Activated naive CD8-positive, alpha-beta T cell treated with anti-CD3 and anti-CD28 coated beads, Interleukin-2, amount 10 ng/mL, durations not matched to agents 7 days and 5 days (primary cell): ENCODE measurements at regions not wholly inside any gene's neighbourhood (a gene's known extent, or its start where the extent isn't known, plus 50 kb on each side); places are given as distances from the start of the nearest gene placed in this dataset.

ENCODE experiments used
- ATAC-seq: fragments of 150-1000 bp; cut with Tn5 transposase; one replicate; pipeline ENCODE4 v1.10.0; 2021; ENCODE audit warnings: low read depth, moderate library complexity
- POLR2A ChIA-PET: fragments of 350-600 bp; sonication (Branson Sonifier 250); formaldehyde crosslinking; loops from one replicate; lab custom pipeline; 2021; ENCODE audit warnings: antibody characterized with exemption; lab: Charles Lee
- DNase-seq: peaks from one replicate; pipeline ENCODE4 v3.0.0; 2021
- H3K27ac Mint-ChIP-seq: one replicate; pipeline ENCODE4 v1.8.0; 2022; ENCODE audit warnings: mild to moderate bottlenecking, mixed read lengths
- H3K27me3 Mint-ChIP-seq: one replicate; pipeline ENCODE4 v1.8.0; 2022; ENCODE audit warnings: mild to moderate bottlenecking, moderate library complexity, mixed read lengths
- H3K36me3 Mint-ChIP-seq: one replicate; pipeline ENCODE4 v1.8.0; 2021; ENCODE audit warnings: mild to moderate bottlenecking, mixed read lengths
- H3K4me1 Mint-ChIP-seq: one replicate; pipeline ENCODE4 v1.8.0; 2021; ENCODE audit warnings: mixed read lengths
- H3K4me3 Mint-ChIP-seq: one replicate; pipeline ENCODE4 v1.8.0; 2022; ENCODE audit warnings: mild to moderate bottlenecking, moderate library complexity, mixed read lengths
- H3K9me3 Mint-ChIP-seq: one replicate; pipeline ENCODE4 v1.8.0; 2021; ENCODE audit warnings: mixed read lengths

DNA sequence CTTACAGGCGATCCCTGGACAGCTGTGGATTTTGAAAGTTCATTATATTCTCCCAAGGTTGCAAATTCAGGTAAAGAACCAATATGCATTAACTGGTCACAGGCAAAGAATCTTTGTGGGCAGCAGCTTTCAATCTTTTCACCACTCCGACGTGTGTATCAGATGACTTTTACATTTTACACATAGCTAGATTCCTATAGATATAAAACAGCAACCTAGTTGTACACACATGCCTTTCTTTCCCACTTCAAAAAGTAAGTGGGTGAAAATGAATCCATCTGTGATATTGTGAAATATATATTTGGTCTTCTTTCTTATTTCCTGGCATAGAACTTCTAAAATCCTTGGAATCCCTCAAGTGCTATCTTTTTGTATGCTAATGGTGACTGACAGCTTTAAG, 72.5 kb downstream of the SCG2 start:
- peaks cover 2% of the 10 kb centered on the region for H3K27me3 Mint-ChIP-seq
- no peak for DNase-seq
- no peak overlapping the region for H3K27ac Mint-ChIP-seq
- H3K4me1 Mint-ChIP-seq = no peaks in the 10 kb centered on the region
- POLR2A ChIA-PET = no interaction called here
- no peaks in the 10 kb centered on the region for H3K36me3 Mint-ChIP-seq
- no peak overlapping the region for H3K4me3 Mint-ChIP-seq
- no peak for ATAC-seq
- H3K9me3 Mint-ChIP-seq = peaks cover 3% of the 10 kb centered on the region

DNA sequence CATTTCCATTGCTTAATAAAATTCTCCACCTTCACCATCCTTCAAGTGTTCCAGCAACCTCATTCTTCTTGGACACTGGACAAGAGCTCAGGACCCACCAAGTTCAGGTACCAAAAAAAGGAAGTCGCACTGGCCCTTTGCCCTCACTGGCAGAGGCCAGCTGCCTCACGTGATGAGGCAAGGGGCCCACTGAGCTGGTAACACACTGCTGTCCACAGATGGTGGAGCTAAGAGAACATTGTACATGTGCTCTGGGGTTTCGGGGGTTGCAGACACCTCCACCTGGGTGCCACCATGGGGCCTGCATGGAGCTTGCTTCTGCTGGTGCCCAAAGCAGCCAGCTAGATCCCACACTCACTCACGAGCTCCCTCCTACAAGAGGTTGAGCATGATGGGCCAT, 71.3 kb downstream of the SCG2 start:
- Mint-ChIP-seq H3K9me3 (peaks cover 3% of the 10 kb centered on the region), H3K4me3 (no peak overlapping the region), H3K27me3 (peaks cover 2% of the 10 kb centered on the region), H3K36me3 (no peaks in the 10 kb centered on the region), H3K4me1 (no peaks in the 10 kb centered on the region), H3K27ac (no peak overlapping the region)
- ATAC-seq = no peak
- DNase-seq = no peak
- POLR2A ChIA-PET = no interaction called here

DNA sequence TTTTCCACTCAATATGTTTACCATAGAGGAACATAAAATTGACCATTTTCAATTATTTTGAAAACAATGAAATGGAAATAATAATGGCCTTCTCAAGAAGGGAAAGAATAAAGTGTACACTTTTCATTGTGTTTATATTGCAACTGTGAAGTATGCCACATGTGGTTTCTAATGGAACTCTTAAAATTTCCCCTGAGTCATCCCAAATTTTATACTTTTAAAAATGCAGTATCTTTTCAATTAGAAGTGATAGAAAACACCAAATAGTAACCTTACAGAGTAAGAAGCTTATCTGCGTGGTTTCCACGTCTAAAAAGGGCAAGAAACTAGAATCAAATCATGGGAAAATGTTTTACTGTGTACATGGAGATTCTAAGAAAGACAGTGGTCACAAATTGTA, 70.0 kb downstream of the SCG2 start:
- H3K27ac Mint-ChIP-seq = no peak overlapping the region
- H3K4me3 Mint-ChIP-seq = no peak overlapping the region
- no peak for DNase-seq
- no peaks in the 10 kb centered on the region for H3K4me1 Mint-ChIP-seq
- H3K36me3 Mint-ChIP-seq = no peaks in the 10 kb centered on the region
- POLR2A ChIA-PET = no interaction called here
- H3K27me3 Mint-ChIP-seq = peaks cover 2% of the 10 kb centered on the region
- ATAC-seq = no peak
- peaks cover 3% of the 10 kb centered on the region for H3K9me3 Mint-ChIP-seq

DNA sequence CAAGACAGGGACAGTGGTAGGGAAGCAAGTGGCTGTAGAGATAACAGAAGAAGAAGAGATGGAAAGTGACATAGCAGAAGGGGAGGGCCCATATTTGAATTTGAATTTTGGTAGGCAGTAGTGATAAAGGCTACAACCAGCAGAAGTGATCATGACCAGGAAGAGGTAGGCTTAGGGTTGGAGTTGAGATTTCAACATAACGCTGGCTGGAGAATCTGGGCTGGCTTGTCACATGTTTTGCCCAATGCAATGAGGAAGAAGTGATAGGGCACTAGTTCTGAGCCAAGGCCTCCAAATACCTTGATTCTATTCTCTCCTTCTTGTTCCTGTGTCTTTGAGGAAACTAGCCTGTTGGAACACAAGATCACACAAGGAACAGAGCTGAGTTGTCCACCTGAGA, 69.4 kb downstream of the SCG2 start:
- H3K27me3 Mint-ChIP-seq = peaks cover 2% of the 10 kb centered on the region
- H3K36me3 Mint-ChIP-seq = no peaks in the 10 kb centered on the region
- H3K27ac Mint-ChIP-seq = no peak overlapping the region
- no peaks in the 10 kb centered on the region for H3K4me1 Mint-ChIP-seq
- POLR2A ChIA-PET = no interaction called here
- peaks cover 1% of the 10 kb centered on the region for H3K9me3 Mint-ChIP-seq
- H3K4me3 Mint-ChIP-seq = no peak overlapping the region
- ATAC-seq (no peak), DNase-seq (no peak)

DNA sequence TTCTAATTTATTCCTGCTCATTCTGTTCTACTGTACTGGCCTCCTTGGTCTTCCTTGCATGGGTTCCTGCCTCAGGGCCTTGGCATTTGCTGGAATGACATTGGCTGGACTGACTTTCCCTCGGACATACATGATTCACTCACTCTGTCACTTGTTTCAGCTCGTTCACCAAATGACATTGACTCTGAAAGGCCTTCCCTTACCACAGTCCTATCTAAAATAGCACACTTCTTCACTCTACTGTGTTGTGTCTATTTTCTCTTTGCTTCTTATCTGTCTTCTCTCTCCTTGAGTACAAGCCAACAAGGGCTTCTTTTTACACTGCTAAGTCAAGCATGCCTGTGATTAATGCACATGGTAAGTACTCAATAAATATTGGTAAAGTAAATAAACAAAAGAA, 65.6 kb downstream of the SCG2 start:
- POLR2A ChIA-PET = no interaction called here
- no peaks in the 10 kb centered on the region for H3K4me1 Mint-ChIP-seq
- H3K36me3 Mint-ChIP-seq = no peaks in the 10 kb centered on the region
- H3K9me3 Mint-ChIP-seq = no peaks in the 10 kb centered on the region
- no peak overlapping the region for H3K4me3 Mint-ChIP-seq
- ATAC-seq (no peak), DNase-seq (no peak)
- H3K27ac Mint-ChIP-seq = no peak overlapping the region
- H3K27me3 Mint-ChIP-seq = no peaks in the 10 kb centered on the region

DNA sequence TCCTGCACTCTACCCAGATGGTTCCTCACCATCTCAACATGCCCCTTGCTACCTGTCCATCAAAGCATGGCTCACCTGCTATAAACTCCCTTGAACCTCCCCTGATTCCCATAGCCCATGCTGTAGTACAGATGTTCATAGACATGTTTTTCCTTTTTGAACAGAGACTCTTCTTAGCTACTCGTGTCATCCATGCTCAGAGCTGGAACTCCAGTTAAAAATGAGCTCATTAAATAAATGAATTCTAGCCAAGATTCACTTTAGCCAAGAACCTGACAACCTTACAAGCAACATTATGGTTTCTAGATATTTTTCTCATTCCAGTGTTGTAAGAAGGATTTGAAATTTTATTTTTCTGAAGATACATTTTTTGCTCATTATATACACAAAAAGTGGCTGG, 65.0 kb downstream of the SCG2 start:
- no peaks in the 10 kb centered on the region for H3K27me3 Mint-ChIP-seq

DNA sequence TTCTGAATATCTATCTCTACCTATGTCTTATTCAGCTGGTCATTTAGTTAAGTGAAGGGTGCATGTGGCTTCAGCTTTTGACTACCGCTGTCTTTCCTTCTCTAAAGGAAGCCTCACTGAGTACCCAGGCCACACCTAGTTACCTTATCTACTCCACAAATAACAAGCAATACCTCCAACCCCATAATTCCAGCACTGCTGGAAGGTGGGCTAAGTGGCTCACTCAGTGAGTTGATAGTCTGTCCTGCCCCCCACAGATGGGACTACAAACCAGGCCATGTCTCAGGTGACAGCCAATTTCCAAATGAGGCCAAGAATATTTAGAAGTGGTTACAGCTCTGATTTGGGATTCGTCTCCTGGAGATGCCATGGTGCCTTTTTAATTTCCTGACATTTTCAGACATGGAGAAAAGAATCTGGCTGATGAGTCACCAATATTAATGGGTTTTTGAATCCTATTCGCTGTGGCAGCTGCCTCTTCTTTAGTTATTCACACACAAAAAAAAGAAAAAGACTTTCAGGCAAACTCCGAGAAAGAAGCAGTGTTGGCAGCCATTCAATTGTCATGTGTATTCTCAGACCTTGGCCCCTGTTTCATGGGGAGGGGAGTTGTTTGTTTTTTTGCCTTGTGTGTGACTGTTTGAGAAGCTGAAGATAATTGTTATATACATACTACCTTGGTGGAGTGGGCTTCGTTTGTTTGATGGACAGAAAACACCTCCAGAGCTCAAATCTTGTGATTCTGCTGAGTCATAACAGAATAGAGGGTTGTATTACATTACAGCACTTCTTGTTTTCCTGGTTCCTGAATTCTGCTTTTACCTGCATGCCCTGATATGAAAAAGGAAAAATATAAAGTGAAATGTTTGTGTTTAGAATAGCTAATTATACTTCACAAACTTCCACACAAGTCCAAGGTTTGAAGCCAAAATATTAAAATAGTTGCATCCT, 64.2 kb downstream of the SCG2 start:
- Mint-ChIP-seq H3K27me3 (no peaks in the 10 kb centered on the region), H3K9me3 (no peaks in the 10 kb centered on the region), H3K4me3 (no peak overlapping the region), H3K4me1 (no peaks in the 10 kb centered on the region), H3K27ac (no peak overlapping the region), H3K36me3 (no peaks in the 10 kb centered on the region)
- POLR2A ChIA-PET = no interaction called here
- no peak for DNase-seq
- no peak for ATAC-seq

More for the DNA sequence above, 65.0 kb downstream of the SCG2 start:
- Mint-ChIP-seq H3K4me1 (no peaks in the 10 kb centered on the region), H3K4me3 (no peak overlapping the region), H3K9me3 (no peaks in the 10 kb centered on the region), H3K36me3 (no peaks in the 10 kb centered on the region), H3K27ac (no peak overlapping the region)
- ATAC-seq (no peak), DNase-seq (no peak)
- POLR2A ChIA-PET = no interaction called here

DNA sequence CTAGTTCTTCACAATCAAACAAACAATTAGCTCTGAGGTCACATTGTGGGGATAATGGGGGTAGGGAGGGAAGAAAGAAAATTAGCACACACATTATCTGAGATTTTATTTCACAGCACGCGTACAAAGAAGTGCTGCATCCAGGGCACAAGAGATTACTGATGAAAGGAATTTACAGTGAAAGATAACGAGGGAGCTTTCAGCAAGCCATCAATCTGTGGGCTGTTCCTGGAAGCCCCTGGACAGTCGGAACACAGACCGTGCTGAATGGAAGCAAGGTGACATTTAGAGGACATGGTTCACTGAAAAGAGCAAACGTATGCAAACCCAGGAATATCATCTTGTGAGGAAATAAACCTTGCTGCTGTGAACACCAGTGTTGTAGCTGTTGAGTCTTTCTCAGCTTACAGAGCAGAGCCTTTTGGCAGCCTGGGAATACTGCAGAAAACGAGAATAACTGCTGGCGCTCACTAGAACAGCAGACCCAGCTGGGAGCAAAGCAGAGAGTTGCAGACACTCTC, 63.2 kb downstream of the SCG2 start:
- Mint-ChIP-seq H3K27ac (no peak overlapping the region), H3K9me3 (no peaks in the 10 kb centered on the region), H3K36me3 (no peaks in the 10 kb centered on the region), H3K4me1 (no peaks in the 10 kb centered on the region), H3K27me3 (no peaks in the 10 kb centered on the region), H3K4me3 (no peak overlapping the region)
- POLR2A ChIA-PET = no interaction called here
- ATAC-seq = no peak
- no peak for DNase-seq

DNA sequence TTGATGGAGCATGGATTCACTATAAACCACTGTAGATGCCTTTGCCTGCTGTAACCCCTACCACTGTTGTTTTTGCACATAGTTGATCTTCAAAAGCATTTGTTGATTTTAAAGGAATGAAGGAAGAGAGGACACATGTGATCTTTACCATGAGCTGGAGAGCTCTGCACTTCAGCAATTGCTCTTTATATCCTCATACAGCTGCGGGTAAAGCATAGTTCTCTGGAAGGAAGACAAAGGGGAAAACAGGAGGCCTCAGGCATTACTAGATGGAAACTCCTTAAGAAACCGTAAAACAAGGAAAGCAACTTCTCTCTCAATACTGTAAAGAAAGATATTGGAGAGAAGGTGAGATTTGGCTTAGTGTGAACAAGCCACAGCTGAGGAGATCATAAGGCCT, 60.6 kb downstream of the SCG2 start:
- H3K36me3 Mint-ChIP-seq = no peaks in the 10 kb centered on the region
- no peaks in the 10 kb centered on the region for H3K9me3 Mint-ChIP-seq
- POLR2A ChIA-PET = no interaction called here
- H3K4me3 Mint-ChIP-seq = no peak overlapping the region
- H3K27me3 Mint-ChIP-seq = no peaks in the 10 kb centered on the region
- H3K4me1 Mint-ChIP-seq = no peaks in the 10 kb centered on the region
- no peak overlapping the region for H3K27ac Mint-ChIP-seq
- no peak for ATAC-seq
- DNase-seq = no peak

DNA sequence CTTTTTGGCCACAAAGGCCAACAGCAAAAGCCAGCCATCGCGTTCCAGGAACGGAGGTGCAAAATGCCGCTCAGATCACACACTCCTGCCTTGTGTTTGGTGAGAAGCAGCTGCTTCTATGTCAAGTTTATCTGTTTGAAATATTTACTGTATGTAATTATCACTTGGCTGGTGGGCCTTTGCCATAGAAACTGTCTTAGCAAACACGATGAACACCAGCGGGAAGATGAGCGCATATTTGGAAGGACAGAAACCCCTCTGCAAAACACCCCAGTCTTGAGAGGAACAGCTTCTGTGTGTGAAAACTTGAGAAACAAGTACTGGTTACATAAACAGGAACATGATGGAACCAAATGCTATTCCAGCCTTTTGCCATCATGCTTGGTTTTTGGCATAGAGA, 59.7 kb downstream of the SCG2 start:
- H3K27me3 Mint-ChIP-seq = no peaks in the 10 kb centered on the region
- H3K9me3 Mint-ChIP-seq = no peaks in the 10 kb centered on the region
- POLR2A ChIA-PET = no interaction called here
- no peak overlapping the region for H3K27ac Mint-ChIP-seq
- no peak for DNase-seq
- H3K4me3 Mint-ChIP-seq = no peak overlapping the region
- no peaks in the 10 kb centered on the region for H3K4me1 Mint-ChIP-seq
- ATAC-seq = no peak
- H3K36me3 Mint-ChIP-seq = no peaks in the 10 kb centered on the region

DNA sequence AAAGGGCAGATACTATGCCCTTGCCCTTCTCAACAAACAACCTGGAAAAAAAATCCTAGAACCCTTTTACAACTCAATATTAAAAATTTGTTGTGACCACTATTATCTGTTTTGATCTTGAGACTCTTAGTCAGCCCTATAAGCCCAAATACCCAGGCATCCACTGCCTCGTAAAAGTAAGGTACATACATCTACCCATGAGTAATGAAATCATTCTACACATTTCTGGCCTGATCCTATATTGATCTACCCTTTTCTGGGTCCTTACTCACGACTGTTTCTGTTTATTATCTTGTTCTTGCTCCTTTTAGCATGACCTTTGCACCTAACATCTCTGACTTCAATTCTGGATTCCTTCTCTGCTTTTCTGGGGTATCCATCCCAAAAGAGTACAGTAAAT, 56.8 kb downstream of the SCG2 start:
- no peaks in the 10 kb centered on the region for H3K4me1 Mint-ChIP-seq
- no peaks in the 10 kb centered on the region for H3K27me3 Mint-ChIP-seq
- H3K9me3 Mint-ChIP-seq = no peaks in the 10 kb centered on the region
- POLR2A ChIA-PET = no interaction called here
- ATAC-seq (no peak), DNase-seq (no peak)
- H3K4me3 Mint-ChIP-seq = no peak overlapping the region
- H3K27ac Mint-ChIP-seq = no peak overlapping the region
- H3K36me3 Mint-ChIP-seq = no peaks in the 10 kb centered on the region

DNA sequence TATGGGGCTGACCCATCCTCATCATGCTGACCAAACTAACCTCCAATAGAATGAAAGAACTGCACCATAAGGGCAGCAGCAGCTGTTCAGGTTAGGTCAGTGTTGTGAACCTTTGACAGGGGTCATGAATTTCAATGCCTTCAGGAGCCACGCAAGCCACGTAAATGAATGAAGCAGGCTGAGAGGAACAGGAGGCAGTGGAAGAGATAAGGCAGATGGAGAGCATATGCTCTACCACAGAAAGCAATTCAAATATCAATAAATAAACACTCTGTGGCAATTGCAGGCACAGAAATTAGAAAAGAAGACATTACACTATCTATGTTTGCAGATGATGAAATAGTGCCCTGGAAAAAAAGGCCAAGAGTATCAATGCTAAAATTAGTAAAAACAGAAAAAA, 56.3 kb downstream of the SCG2 start:
- POLR2A ChIA-PET = no interaction called here

More for the DNA sequence above, 56.3 kb downstream of the SCG2 start:
- Mint-ChIP-seq H3K27me3 (no peaks in the 10 kb centered on the region), H3K27ac (no peak overlapping the region), H3K4me3 (no peak overlapping the region), H3K4me1 (no peaks in the 10 kb centered on the region), H3K36me3 (no peaks in the 10 kb centered on the region), H3K9me3 (no peaks in the 10 kb centered on the region)
- no peak for DNase-seq
- no peak for ATAC-seq
